ENCODE measurements at regions not wholly inside any gene's neighbourhood (a gene's known extent, or its start where the extent isn't known, plus 50 kb on each side); places are given as distances from the start of the nearest gene placed in this dataset.

- no peaks in the 10 kb centered on the region for H3K9me3 ChIP-seq
- H3K27me3 ChIP-seq = peaks cover 21 to 39% (median 36%) of the 10 kb centered on the region in 3 donors
- no peak overlapping the region for H3K27ac ChIP-seq
- no peaks in the 10 kb centered on the region for H3K4me1 ChIP-seq
- no peak overlapping the region for H3K4me3 ChIP-seq
- in situ Hi-C loops (cut with MboI; ENCODE audit: low sequenced_read_pairs in 4 of 4) = no loop called here
- no peak for TF ChIP-seq CTCF (IDR thresholded peaks at IDR 0.05 in 4 of 5, conservative IDR thresholded peaks at IDR 0.05 in 1 of 5)
- no peak for TF ChIP-seq POLR2A (IDR thresholded peaks at IDR 0.05)
- H3K36me3 ChIP-seq = no peaks in the 10 kb centered on the region
- no peak for DNase-seq
- intact Hi-C loops (cut with DNase I; ENCODE audit: low total_unique reads) = loop anchor here (5.0 kb wide), 1 partner anchor 944 kb away; no protein-coding TSS in a partner anchor
- no peak for ATAC-seq
Measured at GRCh38 chr7:1348096-1348822, 111.0 kb downstream of the MICALL2 start.

- H3K9me3 ChIP-seq = no peaks in the 10 kb centered on the region
- H3K27ac ChIP-seq = no peak overlapping the region
- TF ChIP-seq POLR2A (IDR thresholded peaks at IDR 0.05) (no peak), CTCF (IDR thresholded peaks at IDR 0.05 in 4 of 5, conservative IDR thresholded peaks at IDR 0.05 in 1 of 5) (no peak)
- H3K4me3 ChIP-seq = no peak overlapping the region
- intact Hi-C loops (cut with DNase I; ENCODE audit: low total_unique reads) = loop anchor here (5.0 kb wide), 1 partner anchor 943 kb away; no protein-coding TSS in a partner anchor
- ATAC-seq (no peak), DNase-seq (no peak)
- in situ Hi-C loops (cut with MboI; ENCODE audit: low sequenced_read_pairs in 4 of 4) = no loop called here
- peaks cover 25 to 39% (median 36%) of the 10 kb centered on the region in 3 donors for H3K27me3 ChIP-seq
- no peaks in the 10 kb centered on the region for H3K36me3 ChIP-seq
- H3K4me1 ChIP-seq = no peaks in the 10 kb centered on the region
Measured at GRCh38 chr7:1348823-1349335, 110.4 kb downstream of the MICALL2 start.

GRCh38 chr7:1349351-1349761 is 109.9 kb downstream of the MICALL2 start:
- intact Hi-C loops (cut with DNase I; ENCODE audit: low total_unique reads) = loop anchor here (5.0 kb wide), 1 partner anchor 943 kb away; no protein-coding TSS in a partner anchor
- H3K4me3 ChIP-seq = no peak overlapping the region

DNA sequence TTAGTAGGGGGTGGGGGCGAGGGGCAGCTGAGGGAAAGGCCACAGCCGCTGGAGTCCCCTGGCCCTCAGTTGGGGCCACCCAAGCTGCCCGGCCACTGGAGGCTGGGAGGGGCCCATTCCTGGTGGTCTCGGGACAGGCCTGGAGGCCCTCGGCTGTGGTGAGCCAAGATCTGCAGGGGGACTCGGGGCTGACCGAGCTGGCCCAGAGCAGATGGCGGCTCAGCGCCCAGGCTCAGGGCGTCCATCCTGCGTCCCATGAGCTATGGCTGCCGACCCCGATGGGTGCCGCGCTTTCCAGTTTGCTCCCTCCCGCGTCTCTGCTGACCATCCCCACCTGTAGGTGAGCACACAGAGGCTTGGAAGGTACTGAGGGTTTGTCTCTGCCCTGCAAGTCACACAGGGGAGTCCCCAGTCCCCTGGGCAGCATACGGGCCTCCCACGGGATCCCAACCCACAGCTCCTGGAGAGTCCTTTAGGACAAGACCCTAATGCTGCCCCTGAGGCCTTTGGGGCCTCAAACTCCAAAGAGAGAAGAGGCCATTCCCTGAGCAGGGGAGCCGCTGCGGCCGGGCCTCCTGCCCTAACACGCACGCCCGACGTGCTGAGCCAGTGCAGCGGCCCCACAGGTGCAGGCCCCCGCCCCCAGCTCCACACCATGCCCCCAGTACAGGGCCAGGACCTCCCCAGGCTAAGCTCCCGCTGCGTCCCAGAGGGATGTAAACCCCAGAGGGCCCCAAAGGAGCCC is 107.2 kb downstream of the MICALL2 start:
- DNase-seq (no peak), ATAC-seq (no peak)
- in situ Hi-C loops (cut with MboI; ENCODE audit: low sequenced_read_pairs in 4 of 4) = no loop called here
- no peaks in the 10 kb centered on the region for H3K9me3 ChIP-seq
- no peaks in the 10 kb centered on the region for H3K36me3 ChIP-seq
- no peak overlapping the region for H3K27ac ChIP-seq
- no peak for TF ChIP-seq CTCF (IDR thresholded peaks at IDR 0.05 in 4 of 5, conservative IDR thresholded peaks at IDR 0.05 in 1 of 5)
- TF ChIP-seq POLR2A (IDR thresholded peaks at IDR 0.05) = no peak
- no peaks in the 10 kb centered on the region for H3K4me1 ChIP-seq
- H3K27me3 ChIP-seq = peaks cover 51 to 55% (median 53%) of the 10 kb centered on the region in 3 donors
- H3K4me3 ChIP-seq = no peak overlapping the region
- intact Hi-C loops (cut with DNase I; ENCODE audit: low total_unique reads) = no loop called here

More at GRCh38 chr7:1349351-1349761, 109.9 kb downstream of the MICALL2 start:
- in situ Hi-C loops (cut with MboI; ENCODE audit: low sequenced_read_pairs in 4 of 4) = no loop called here
- Histone ChIP-seq H3K4me1 (no peaks in the 10 kb centered on the region), H3K27ac (no peak overlapping the region), H3K36me3 (no peaks in the 10 kb centered on the region), H3K9me3 (no peaks in the 10 kb centered on the region), H3K27me3 (peaks cover 28 to 43% (median 41%) of the 10 kb centered on the region in 3 donors)
- ATAC-seq = no peak
- no peak for DNase-seq
- TF ChIP-seq POLR2A (IDR thresholded peaks at IDR 0.05) = no peak
- no peak for TF ChIP-seq CTCF (IDR thresholded peaks at IDR 0.05 in 4 of 5, conservative IDR thresholded peaks at IDR 0.05 in 1 of 5)

Data from gastrocnemius medialis (tissue), 4 donors.